ENCODE measurements at regions not wholly inside any gene's neighbourhood (a gene's known extent, or its start where the extent isn't known, plus 50 kb on each side); places are given as distances from the start of the nearest gene placed in this dataset.

DNA sequence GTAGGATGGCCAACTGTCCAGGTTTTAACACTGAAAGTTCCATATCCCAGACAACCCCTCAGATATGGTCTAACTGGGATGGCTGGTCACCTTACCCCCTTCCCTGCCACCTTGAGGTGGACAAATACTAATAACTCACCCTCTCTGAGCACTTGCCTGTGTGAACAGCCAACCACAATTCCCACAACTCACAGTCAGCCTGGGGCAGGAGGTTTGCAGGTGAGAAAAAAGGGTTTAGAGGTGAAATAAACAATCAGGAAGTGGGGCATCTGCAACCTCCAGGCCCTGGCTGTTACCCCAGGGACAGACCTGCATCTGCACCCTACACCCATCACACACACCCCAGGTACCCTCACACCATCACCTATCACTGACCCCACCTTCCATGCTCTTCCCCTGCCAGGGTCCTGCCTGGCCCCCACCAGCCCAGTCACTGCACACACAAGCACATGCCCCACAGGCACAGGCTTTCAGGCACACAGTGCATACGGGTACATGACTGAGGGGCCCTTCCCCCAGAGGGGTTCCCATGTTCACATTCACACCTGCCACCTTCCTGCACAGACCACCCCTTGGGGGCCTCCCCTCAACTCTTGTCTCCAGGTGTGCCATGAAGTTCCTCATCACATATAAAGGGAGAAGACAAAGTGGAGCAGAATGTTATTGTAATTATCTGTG, 679.5 kb downstream of the MATN1 start:
- TF ChIP-seq POLR2AphosphoS5 (IDR thresholded peaks at IDR 0.05; ENCODE audit: low read depth, low read length) (no peak), REST (IDR thresholded peaks at IDR 0.05; ENCODE audit: insufficient read depth in 1 of 2, low read depth in 2 of 2, low read length in 2 of 2) (no peak)

Measured in PFSK-1 (cell line).